ENCODE measurements at regions not wholly inside any gene's neighbourhood (a gene's known extent, or its start where the extent isn't known, plus 50 kb on each side); places are given as distances from the start of the nearest gene placed in this dataset.
"Not testable (repeated sequence)": the region's sequence is repeated elsewhere in the genome, so short reads cannot be mapped to it uniquely, and the experiment has no call there.

GRCh38 chr13:50521006-50521830, 322.3 kb downstream of the DLEU7 start:
- no peak for DNase-seq (ENCODE audit: low read depth)

GRCh38 chr13:50521831-50522149, 321.7 kb downstream of the DLEU7 start:
- peak; percentile 68 for DNase-seq (ENCODE audit: low read depth)

GRCh38 chr13:50522506-50522905, 321.0 kb downstream of the DLEU7 start:
- DNase-seq (ENCODE audit: low read depth): no peak

- DNase-seq (ENCODE audit: low read depth): no peak
These were observed 320.2 kb downstream of the DLEU7 start for GRCh38 chr13:50523307-50523706.

GRCh38 chr13:50524560-50524959, 318.9 kb downstream of the DLEU7 start:
- no peak for DNase-seq (ENCODE audit: low read depth)

- DNase-seq (ENCODE audit: low read depth): no peak
These were observed 316.8 kb downstream of the DLEU7 start for GRCh38 chr13:50526661-50527071.

GRCh38 chr13:50527188-50527587, 316.3 kb downstream of the DLEU7 start:
- no peak for DNase-seq (ENCODE audit: low read depth)

- DNase-seq (ENCODE audit: low read depth): peak; percentile 72
These were observed 315.6 kb downstream of the DLEU7 start for GRCh38 chr13:50527612-50528509.

- peak; percentile 97 for DNase-seq (ENCODE audit: low read depth)
These were observed 314.2 kb downstream of the DLEU7 start for GRCh38 chr13:50529154-50529882.

- DNase-seq (ENCODE audit: low read depth): peak; percentile 62
These were observed 311.3 kb downstream of the DLEU7 start for GRCh38 chr13:50531917-50532899.

GRCh38 chr13:50535050-50535449, 308.4 kb downstream of the DLEU7 start:
- DNase-seq (ENCODE audit: low read depth): no peak

GRCh38 chr13:50537029-50537428, 306.5 kb downstream of the DLEU7 start:
- DNase-seq (ENCODE audit: low read depth): no peak

GRCh38 chr13:50539791-50540530, 303.5 kb downstream of the DLEU7 start:
- DNase-seq (ENCODE audit: low read depth): no peak

- DNase-seq (ENCODE audit: low read depth): no peak
These were observed 300.4 kb downstream of the DLEU7 start for GRCh38 chr13:50543141-50543540.

GRCh38 chr13:50543782-50544181, 299.7 kb downstream of the DLEU7 start:
- DNase-seq (ENCODE audit: low read depth): peak; percentile 86

GRCh38 chr13:50544211-50544610, 299.3 kb downstream of the DLEU7 start:
- no peak for DNase-seq (ENCODE audit: low read depth)

GRCh38 chr13:50547175-50547574, 296.3 kb downstream of the DLEU7 start:
- not testable (repeated sequence) for DNase-seq (ENCODE audit: low read depth)

- DNase-seq (ENCODE audit: low read depth): no peak
These were observed 294.9 kb downstream of the DLEU7 start for GRCh38 chr13:50548586-50548985.

- DNase-seq (ENCODE audit: low read depth): peak; percentile 36
These were observed 294.1 kb downstream of the DLEU7 start for GRCh38 chr13:50549221-50549942.

Data from myocyte (in vitro differentiated cells).